Prostate gland (tissue), 2 donors: ENCODE measurements at regions not wholly inside any gene's neighbourhood (a gene's known extent, or its start where the extent isn't known, plus 50 kb on each side); places are given as distances from the start of the nearest gene placed in this dataset.

Source experiments
- DNase-seq: peaks from one replicate; pipeline ENCODE4 v3.0.0-alpha.2; 2019; ENCODE audit warnings: low spot score
- H3K27ac ChIP-seq, 2 donors: fragments of 200-600 bp; sonication (generic); 2 replicates each; pipeline ENCODE4 v1.5.1; 2017 to 2019
- H3K27me3 ChIP-seq: fragments of 200-600 bp; sonication (generic); replicated peaks from 2 replicates; pipeline ENCODE4 v1.5.1; 2019; ENCODE audit not compliant: insufficient read depth
- H3K36me3 ChIP-seq, 2 donors: fragments of 200-600 bp; sonication (generic); 1 replicate in 1 of 2; 2 replicates in 1 of 2; pipeline versions ENCODE4 v1.5.1 to v1.8.1; 2017 to 2019
- H3K4me1 ChIP-seq: fragments of 200-600 bp; sonication (generic); replicated peaks from 2 replicates; pipeline ENCODE4 v1.5.1; 2019
- H3K4me3 ChIP-seq, 2 donors: fragments of 200-600 bp; sonication (generic); 2 replicates each; pipeline ENCODE4 v1.5.1; 2017 to 2019
- H3K9me3 ChIP-seq: fragments of 200-600 bp; sonication (generic); 2 replicates; pipeline ENCODE4 v1.5.1; 2017
- CTCF ChIP-seq, 4 experiments: fragments of 200-600 bp in 2 of 4; fragments of 450-650 bp in 2 of 4; sonication (generic) in 2 of 4; IDR thresholded peaks; 1 replicate in 3 of 4; 2 replicates in 1 of 4; pipeline ENCODE4 v1.5.1; 2016 to 2019; ENCODE audit warnings: antibody characterized with exemption in 4 of 4, mild to moderate bottlenecking in 2 of 4, moderate library complexity in 2 of 4
- POLR2A ChIP-seq: fragments of 450-650 bp; IDR thresholded peaks from one replicate; pipeline ENCODE4 v1.6.1; 2016; ENCODE audit warnings: antibody characterized with exemption, mild to moderate bottlenecking
- POLR2AphosphoS5 ChIP-seq: sonication (generic); formaldehyde crosslinking; IDR thresholded peaks from one replicate; pipeline ENCODE4 v1.6.1; 2017; ENCODE audit warnings: antibody characterized with exemption
- WGBS: methylation state at CpG from one replicate; pipeline ENCODE4 v1.1.5; 2018; 5-methylcytosine and 5-hydroxymethylcytosine counted together
- intact Hi-C: fragments of 100-400 bp; cut with DNase I; formaldehyde crosslinking; loops from one replicate; pipeline ENCODE4 v1.14.2; 2022

- Histone ChIP-seq H3K4me1 (no peaks in the 10 kb centered on the region), H3K4me3 (no peak overlapping the region), H3K27ac (no peak overlapping the region), H3K27me3 (no peaks in the 10 kb centered on the region), H3K36me3 (no peaks in the 10 kb centered on the region), H3K9me3 (no peaks in the 10 kb centered on the region)
- WGBS: 36% methylated on average over 1 of the region's 1 CpG
- no peak for DNase-seq
- TF ChIP-seq POLR2A (no peak), POLR2AphosphoS5 (no peak), CTCF (IDR thresholded peaks at IDR 0.05) (no peak)
- intact Hi-C loops: no loop called here
These were observed 76.8 kb upstream of the EPC2 start for GRCh38 chr2:148567716-148568115.

DNA sequence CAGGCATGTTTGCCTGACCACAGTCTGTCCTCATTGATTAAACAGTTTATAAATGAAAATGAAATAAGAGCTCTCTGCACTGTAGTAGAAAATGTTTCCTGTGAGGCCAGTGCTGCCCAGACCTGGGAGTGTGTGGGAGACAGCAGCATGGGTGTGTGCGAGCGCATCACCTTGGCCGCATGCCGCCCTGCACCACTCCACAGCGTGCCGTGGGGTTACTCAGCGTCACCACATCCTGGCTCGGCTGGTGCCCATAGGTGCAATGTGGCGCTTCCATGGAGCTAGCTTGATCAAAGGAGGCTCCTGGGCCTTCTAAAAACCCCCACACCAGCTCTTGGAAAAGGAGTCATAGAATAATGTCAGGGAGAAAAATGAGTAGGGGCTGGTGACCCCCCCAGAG is 76.0 kb upstream of the EPC2 start:
- no peaks in the 10 kb centered on the region for H3K4me1 ChIP-seq
- TF ChIP-seq POLR2A (no peak), POLR2AphosphoS5 (no peak), CTCF (IDR thresholded peaks at IDR 0.05) (no peak)
- no peaks in the 10 kb centered on the region for H3K27me3 ChIP-seq
- no peak for DNase-seq
- 90% methylated on average over 9 of the region's 9 CpGs for WGBS
- H3K27ac ChIP-seq: no peak overlapping the region
- intact Hi-C loops: no loop called here
- no peaks in the 10 kb centered on the region for H3K36me3 ChIP-seq
- no peak overlapping the region for H3K4me3 ChIP-seq
- H3K9me3 ChIP-seq: no peaks in the 10 kb centered on the region

DNA sequence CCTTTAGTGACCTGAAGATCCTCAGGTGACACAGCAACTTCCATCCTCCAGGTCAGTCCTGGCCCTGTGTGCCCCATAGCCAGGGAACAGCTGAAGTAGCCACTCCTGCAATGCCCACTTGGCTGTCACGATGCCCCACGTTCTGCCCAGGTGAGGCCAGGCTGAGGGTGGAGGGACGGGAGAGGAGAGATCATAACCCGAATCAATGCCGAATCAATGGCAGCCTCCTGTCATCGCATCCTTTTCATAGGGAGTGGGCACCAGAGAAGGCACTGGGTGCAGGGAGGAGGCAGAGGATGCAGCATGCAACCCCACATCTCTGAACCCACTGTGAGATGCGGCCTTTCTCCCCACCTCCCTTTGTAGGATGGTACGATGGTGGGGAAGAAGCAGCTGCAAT is 75.3 kb upstream of the EPC2 start:
- H3K4me1 ChIP-seq: no peaks in the 10 kb centered on the region
- no peaks in the 10 kb centered on the region for H3K9me3 ChIP-seq
- no peaks in the 10 kb centered on the region for H3K36me3 ChIP-seq
- no peak overlapping the region for H3K27ac ChIP-seq
- no peaks in the 10 kb centered on the region for H3K27me3 ChIP-seq
- H3K4me3 ChIP-seq: no peak overlapping the region
- WGBS: 96% methylated on average over 8 of the region's 8 CpGs
- intact Hi-C loops: no loop called here
- no peak for TF ChIP-seq POLR2A
- no peak for TF ChIP-seq POLR2AphosphoS5
- TF ChIP-seq CTCF (IDR thresholded peaks at IDR 0.05): no peak
- DNase-seq: no peak

DNA sequence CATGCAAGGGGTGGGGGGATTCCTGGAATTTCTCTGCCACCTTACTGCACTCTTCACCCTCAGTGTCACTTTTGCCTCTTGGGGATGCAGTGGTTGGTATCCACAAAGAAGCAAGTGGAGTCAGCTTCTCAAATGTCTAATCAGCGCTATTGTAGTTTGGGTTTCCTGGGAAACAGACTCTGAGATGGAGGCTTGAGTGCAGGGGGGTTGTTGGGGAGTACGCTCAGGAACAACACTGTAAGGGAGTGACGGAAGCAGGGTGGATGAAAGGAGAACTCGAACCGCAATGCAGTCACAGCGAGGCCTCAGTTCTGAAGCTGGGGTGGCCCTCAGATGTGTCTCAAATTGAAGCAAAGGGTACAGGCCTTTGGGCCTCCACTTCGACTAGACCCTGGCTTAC is 73.6 kb upstream of the EPC2 start:
- no peaks in the 10 kb centered on the region for H3K27me3 ChIP-seq
- 92% methylated on average over 7 of the region's 7 CpGs for WGBS
- no peak overlapping the region for H3K4me3 ChIP-seq
- no peaks in the 10 kb centered on the region for H3K9me3 ChIP-seq
- H3K4me1 ChIP-seq: no peaks in the 10 kb centered on the region
- H3K27ac ChIP-seq: no peak overlapping the region
- no peaks in the 10 kb centered on the region for H3K36me3 ChIP-seq
- TF ChIP-seq POLR2A (no peak), POLR2AphosphoS5 (no peak), CTCF (IDR thresholded peaks at IDR 0.05) (no peak)
- intact Hi-C loops: no loop called here
- DNase-seq: no peak

DNA sequence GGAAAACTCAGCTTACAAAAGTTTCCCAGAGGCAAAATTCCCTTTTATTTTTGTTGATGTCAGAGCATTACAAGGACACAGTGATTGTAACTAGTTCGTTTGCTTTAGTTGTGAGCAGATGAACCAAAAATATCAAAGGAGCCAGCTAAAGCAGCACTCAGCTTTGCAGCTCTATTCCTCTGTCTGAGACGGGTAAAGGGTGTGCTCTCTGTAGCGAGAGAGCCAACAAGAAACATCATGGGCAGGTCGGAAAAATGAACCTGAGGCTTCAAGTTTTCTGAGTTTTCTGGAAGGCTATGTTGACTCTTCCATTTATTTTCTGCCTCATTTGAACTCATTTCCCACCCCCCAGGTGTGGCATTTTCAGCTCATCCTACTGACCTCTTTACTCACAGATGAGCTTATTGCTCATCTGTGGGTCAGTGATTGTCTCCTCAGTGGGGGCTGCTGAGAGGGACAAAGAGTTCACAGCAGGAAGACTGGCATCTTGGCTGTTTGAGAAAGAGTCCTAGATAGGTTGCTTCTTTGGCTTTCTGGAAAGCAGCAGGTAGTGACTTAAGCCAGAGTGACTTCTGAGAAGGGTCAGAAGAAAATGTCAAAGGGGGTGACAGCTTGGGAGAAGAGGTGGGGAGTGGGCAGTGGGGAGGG is 66.6 kb upstream of the EPC2 start:
- no peak overlapping the region for H3K27ac ChIP-seq
- intact Hi-C loops: no loop called here
- no peaks in the 10 kb centered on the region for H3K9me3 ChIP-seq
- 46% methylated on average over 4 of the region's 4 CpGs for WGBS
- TF ChIP-seq CTCF (IDR thresholded peaks at IDR 0.05) (no peak), POLR2AphosphoS5 (no peak)
- H3K4me3 ChIP-seq: no peak overlapping the region
- H3K36me3 ChIP-seq: no peaks in the 10 kb centered on the region
- no peaks in the 10 kb centered on the region for H3K4me1 ChIP-seq
- H3K27me3 ChIP-seq: no peaks in the 10 kb centered on the region
- DNase-seq: no peak
